H1 (cell line): ENCODE measurements at regions not wholly inside any gene's neighbourhood (a gene's known extent, or its start where the extent isn't known, plus 50 kb on each side); places are given as distances from the start of the nearest gene placed in this dataset.

Source experiments
- CTCF ChIA-PET: fragments of 300-600 bp; sonication (Branson Sonifier 250); formaldehyde crosslinking; loops from one replicate; lab custom pipeline; 2021; ENCODE audit not compliant: partially characterized antibody; lab: Charles Lee
- POLR2A ChIA-PET: fragments of 300-600 bp; sonication (Branson Sonifier 250); formaldehyde crosslinking; loops from one replicate; lab custom pipeline; 2021; ENCODE audit warnings: inconsistent platforms; ENCODE audit not compliant: partially characterized antibody; lab: Charles Lee
- DNase-seq, 2 experiments: peaks; one replicate each; pipeline versions ENCODE4 v3.0.0 to v3.0.0-alpha.2; 2010 to 2022; ENCODE audit warnings: low spot score in 2 of 2, low read depth in 1 of 2, mixed read lengths in 1 of 2
- FAIRE-seq: peaks from 2 replicates; lab custom pipeline; 2011; peaks lifted over from hg19 to GRCh38; lab: Jason Lieb, UNC
- H2AFZ ChIP-seq: 2 replicates; pipeline ENCODE4 v1.8.1; 2012; ENCODE audit warnings: low read length, inconsistent platforms
- H2AK5ac ChIP-seq: 2 replicates; pipeline ENCODE4 v1.6.1; 2013; ENCODE audit warnings: low read depth, low read length
- H2BK120ac ChIP-seq: replicated peaks from 2 replicates; pipeline ENCODE3; 2013; ENCODE audit warnings: low read depth, low read length, inconsistent platforms
- H2BK12ac ChIP-seq: 2 replicates; pipeline ENCODE4 v1.6.1; 2013; ENCODE audit warnings: low read depth, low read length
- H2BK15ac ChIP-seq: 2 replicates; pipeline ENCODE4 v1.6.1; 2013; ENCODE audit warnings: low read length
- H2BK20ac ChIP-seq: 2 replicates; pipeline ENCODE4 v1.6.1; 2013; ENCODE audit warnings: low read length
- H2BK5ac ChIP-seq: 2 replicates; pipeline ENCODE4 v1.6.1; 2013; ENCODE audit warnings: low read depth, low read length
- H3K14ac ChIP-seq: 2 replicates; pipeline ENCODE4 v1.6.1; 2013; ENCODE audit warnings: inconsistent platforms; ENCODE audit not compliant: insufficient read length
- H3K18ac ChIP-seq: 2 replicates; pipeline ENCODE4 v1.6.1; 2013; ENCODE audit warnings: low read length; ENCODE audit errors: extremely low read depth
- H3K23ac ChIP-seq: 2 replicates; pipeline ENCODE4 v1.6.1; 2013; ENCODE audit warnings: inconsistent platforms; ENCODE audit not compliant: insufficient read length
- H3K23me2 ChIP-seq: 2 replicates; pipeline ENCODE4 v1.6.1; 2013; ENCODE audit warnings: low read depth, low read length
- H3K27ac ChIP-seq: 2 replicates; pipeline ENCODE4 v1.6.1; 2011; ENCODE audit warnings: low read depth, low read length, inconsistent platforms
- H3K27me3 ChIP-seq, 4 experiments: replicated peaks in 1 of 4; 1 replicate in 1 of 4; 2 replicates in 3 of 4; pipeline versions ENCODE4 v1.6.1 to v1.8.1; 2011 to 2013; ENCODE audit warnings: low read length in 3 of 4, mild to moderate bottlenecking in 3 of 4, inconsistent platforms in 2 of 4, mixed read lengths in 2 of 4, moderate library complexity in 1 of 4; ENCODE audit not compliant: control insufficient read depth in 3 of 4, insufficient read depth in 3 of 4; ENCODE audit errors: extremely low read depth in 1 of 4
- H3K36me3 ChIP-seq, 4 experiments: 2 replicates each; pipeline versions ENCODE4 v1.6.1 to v1.8.1; 2011 to 2013; ENCODE audit warnings: mild to moderate bottlenecking in 4 of 4, low read length in 3 of 4, moderate library complexity in 2 of 4, control low read depth in 1 of 4, inconsistent platforms in 1 of 4; ENCODE audit not compliant: insufficient read depth in 4 of 4, control insufficient read depth in 2 of 4
- H3K4ac ChIP-seq: replicated peaks from 2 replicates; pipeline ENCODE3; 2013; ENCODE audit warnings: low read length, low read depth, mixed read lengths, inconsistent platforms; ENCODE audit not compliant: insufficient read length
- H3K4me1 ChIP-seq, 4 experiments: replicated peaks in 1 of 4; 1 replicate in 1 of 4; 2 replicates in 3 of 4; pipeline versions ENCODE4 v1.6.1 to v1.8.1; 2011 to 2013; ENCODE audit warnings: low read length in 3 of 4, inconsistent platforms in 2 of 4, mixed read lengths in 1 of 4; ENCODE audit not compliant: insufficient read depth in 4 of 4, control insufficient read depth in 3 of 4
- H3K4me2 ChIP-seq, 2 experiments: 2 replicates each; pipeline versions ENCODE4 v1.6.1 to v1.8.1; 2011 to 2013; ENCODE audit warnings: low read depth in 2 of 2, low read length in 2 of 2, control low read depth in 1 of 2, inconsistent platforms in 1 of 2, mild to moderate bottlenecking in 1 of 2; ENCODE audit not compliant: insufficient read depth in 1 of 2
- H3K4me3 ChIP-seq, 4 experiments: fragments of 200-600, 300-600 bp in 1 of 4; sonication (generic), shearing (Covaris generic), sonication (Bioruptor Twin) in 1 of 4; 2 replicates each; pipeline versions ENCODE4 v1.5.1 to v1.8.1; 2011 to 2016; ENCODE audit warnings: low read length in 4 of 4, low read depth in 3 of 4, control low read depth in 2 of 4, inconsistent platforms in 2 of 4, mild to moderate bottlenecking in 2 of 4, mixed read lengths in 1 of 4, moderate library complexity in 1 of 4; ENCODE audit not compliant: insufficient read depth in 2 of 4; ENCODE audit errors: extremely low read depth in 1 of 4
- H3K56ac ChIP-seq: replicated peaks from 2 replicates; pipeline ENCODE3; 2013; ENCODE audit warnings: low read depth, mild to moderate bottlenecking, mixed read lengths, low read length, inconsistent platforms; ENCODE audit not compliant: insufficient read length
- H3K79me1 ChIP-seq: 2 replicates; pipeline ENCODE4 v1.6.1; 2013; ENCODE audit warnings: low read depth, low read length, control low read depth
- H3K79me2 ChIP-seq, 2 experiments: 2 replicates each; pipeline versions ENCODE4 v1.6.1 to v1.8.1; 2012 to 2013; ENCODE audit warnings: low read length in 2 of 2, mild to moderate bottlenecking in 2 of 2, inconsistent platforms in 1 of 2; ENCODE audit not compliant: insufficient read depth in 2 of 2, control insufficient read depth in 1 of 2
- H3K9ac ChIP-seq, 4 experiments: replicated peaks in 1 of 4; 1 replicate in 1 of 4; 2 replicates in 3 of 4; pipeline versions ENCODE4 v1.6.1 to v1.8.1; 2011 to 2013; ENCODE audit warnings: low read depth in 3 of 4, low read length in 3 of 4, control low read depth in 2 of 4, mild to moderate bottlenecking in 2 of 4, moderate library complexity in 2 of 4, inconsistent platforms in 1 of 4; ENCODE audit errors: extremely low read depth in 1 of 4
- H3K9me3 ChIP-seq, 2 experiments: 2 replicates each; pipeline versions ENCODE4 v1.6.1 to v1.8.1; 2012 to 2013; ENCODE audit warnings: mild to moderate bottlenecking in 2 of 2, moderate library complexity in 2 of 2, control low read depth in 1 of 2, inconsistent platforms in 1 of 2, low read depth in 1 of 2, low read length in 1 of 2, mixed read lengths in 1 of 2; ENCODE audit not compliant: insufficient read depth in 2 of 2
- H4K20me1 ChIP-seq, 2 experiments: replicated peaks in 1 of 2; 2 replicates each; pipeline versions ENCODE3 to v1.8.1; 2011 to 2013; ENCODE audit warnings: inconsistent platforms in 2 of 2, low read length in 2 of 2, mild to moderate bottlenecking in 1 of 2; ENCODE audit not compliant: insufficient read depth in 2 of 2, control insufficient read depth in 1 of 2
- H4K5ac ChIP-seq: 2 replicates; pipeline ENCODE4 v1.6.1; 2013; ENCODE audit warnings: low read length, low read depth, mixed read lengths, inconsistent platforms; ENCODE audit not compliant: insufficient read length
- H4K8ac ChIP-seq: 2 replicates; pipeline ENCODE4 v1.8.0; 2013; ENCODE audit warnings: mild to moderate bottlenecking, moderate library complexity, low read length, inconsistent platforms; ENCODE audit not compliant: insufficient read depth; ENCODE audit errors: extremely low read depth
- H4K91ac ChIP-seq: replicated peaks from 2 replicates; pipeline ENCODE3; 2013; ENCODE audit warnings: low read length, mixed read lengths, inconsistent platforms; ENCODE audit not compliant: insufficient read length
- RBBP5 ChIP-seq: IDR thresholded peaks from 2 replicates; pipeline ENCODE4 v1.7.1; 2012; ENCODE audit warnings: low read depth, mild to moderate bottlenecking, inconsistent platforms, low read length, moderate library complexity, borderline replicate concordance
- WGBS, 2 experiments: shearing (Covaris generic) in 1 of 2; methylation state at CpG; one replicate each; pipeline versions ENCODE4 v1.1.6 to v1.1.7; 2013 to 2015; ENCODE audit warnings: low lambda C conversion rate in 2 of 2, mixed read lengths in 2 of 2, inconsistent platforms in 1 of 2, low coverage in 1 of 2, missing lambda C conversion rate in 1 of 2; ENCODE audit not compliant: insufficient replicate concordance in 2 of 2, insufficient coverage in 1 of 2, insufficient read length in 1 of 2; ENCODE audit errors: extremely low coverage in 1 of 2, missing lambda C conversion rate in 1 of 2; 5-methylcytosine and 5-hydroxymethylcytosine counted together

DNA sequence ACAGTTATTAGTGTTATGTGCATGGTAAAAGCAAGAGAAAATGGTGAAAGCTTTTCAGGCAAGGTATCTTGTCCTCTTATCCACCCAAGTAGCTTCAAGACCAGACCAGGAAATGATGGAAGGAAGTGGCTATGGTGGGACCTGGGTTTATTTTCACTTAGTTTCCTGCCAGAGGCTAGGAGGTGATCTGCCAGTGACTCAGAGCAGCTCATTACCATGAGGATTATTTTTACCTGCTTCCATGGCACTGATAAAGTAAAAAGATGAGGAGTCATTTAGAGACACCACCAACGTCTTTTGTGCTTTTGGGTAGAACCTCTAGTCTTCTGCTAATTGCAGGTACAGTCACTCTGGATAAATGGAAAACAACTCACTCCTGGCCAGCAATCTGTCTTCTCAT is 339.9 kb upstream of the KIRREL3 start:
- H3K36me3 ChIP-seq = no peaks in the 10 kb centered on the region
- DNase-seq = no peak
- H3K4me1 ChIP-seq = peaks cover 0 to 9% (median 4%) of the 10 kb centered on the region in 4 experiments; a peak in 2 of 7 replicates
- no peak overlapping the region for H2BK120ac ChIP-seq
- no peak overlapping the region for H3K4me2 ChIP-seq
- H3K23me2 ChIP-seq = no peaks in the 10 kb centered on the region
- H4K91ac ChIP-seq = no peak overlapping the region
- no peak overlapping the region for H2AFZ ChIP-seq
- H3K4me3 ChIP-seq = no peak overlapping the region
- H3K56ac ChIP-seq = no peak overlapping the region
- H3K4ac ChIP-seq = no peak overlapping the region
- H3K9ac ChIP-seq = no peak overlapping the region
- no peaks in the 10 kb centered on the region for H3K79me2 ChIP-seq
- no peak overlapping the region for H4K5ac ChIP-seq
- no peak overlapping the region for H3K18ac ChIP-seq
- H2AK5ac ChIP-seq = no peak overlapping the region
- H2BK5ac ChIP-seq = peak overlapping the region; percentile 26; the same call in 1 of the 2 replicates
- 92% methylated on average over 1 of the region's 1 CpG; no CpG with 5 or more reads in 1 of the 2 experiments for WGBS, 2 experiments
- ChIA-PET POLR2A (no interaction called here), CTCF (interaction anchor here (1.7 kb wide), 1 partner anchor 9 kb away, joined by 5 read pairs; no protein-coding TSS in a partner anchor)
- no peaks in the 10 kb centered on the region for H4K20me1 ChIP-seq
- no peak overlapping the region for H3K14ac ChIP-seq
- no peak overlapping the region for H4K8ac ChIP-seq
- H3K27ac ChIP-seq = no peak overlapping the region
- H2BK20ac ChIP-seq = no peak overlapping the region
- H3K79me1 ChIP-seq = no peaks in the 10 kb centered on the region
- H2BK15ac ChIP-seq = no peak overlapping the region
- no peak overlapping the region for H3K23ac ChIP-seq
- H2BK12ac ChIP-seq = no peak overlapping the region
- H3K9me3 ChIP-seq = no peaks in the 10 kb centered on the region
- H3K27me3 ChIP-seq = peaks cover 0 to 1% (median 0%) of the 10 kb centered on the region in 4 experiments; a peak in 1 of 7 replicates
- no peak for FAIRE-seq
- TF ChIP-seq RBBP5 = no peak
